LNCaP clone FGC (cell line): ENCODE measurements at regions not wholly inside any gene's neighbourhood (a gene's known extent, or its start where the extent isn't known, plus 50 kb on each side); places are given as distances from the start of the nearest gene placed in this dataset.

Experiments
- DNase-seq: peaks from one replicate; pipeline ENCODE4 v3.0.0-alpha.2; 2011; ENCODE audit warnings: low read depth
- H3K4me3 ChIP-seq: 2 replicates; pipeline ENCODE4 v1.5.1; 2011; ENCODE audit warnings: mild to moderate bottlenecking, low read depth, low read length, control low read depth
- TF ChIP-seq, protein P1 (sequence below): IDR thresholded peaks from 2 replicates; pipeline ENCODE4 v1.5.1; 2012; ENCODE audit warnings: mild to moderate bottlenecking; ENCODE audit not compliant: control insufficient read depth, insufficient read depth; ENCODE audit errors: extremely low read depth

DNA sequence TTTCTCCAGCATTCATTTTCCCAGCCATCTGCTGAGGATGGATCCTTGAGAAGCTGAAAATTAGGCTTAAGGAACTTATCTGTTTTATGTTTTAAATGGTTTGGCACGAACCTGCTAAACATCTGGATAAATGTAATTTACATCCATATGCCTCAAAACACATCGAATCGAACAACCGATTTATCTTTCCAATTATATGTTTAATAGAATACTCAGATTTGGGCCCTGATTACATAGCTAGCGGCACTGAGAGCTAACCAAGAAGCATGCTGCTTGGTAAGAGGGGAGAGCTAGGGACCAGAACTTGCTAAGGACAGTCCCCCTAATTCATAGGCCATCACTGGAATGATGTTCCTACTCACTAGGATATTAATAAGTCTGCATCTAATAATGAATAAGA is 144.4 kb downstream of the BUB3 start:
- no peak overlapping the region for H3K4me3 ChIP-seq
- TF ChIP-seq, protein P1, sequence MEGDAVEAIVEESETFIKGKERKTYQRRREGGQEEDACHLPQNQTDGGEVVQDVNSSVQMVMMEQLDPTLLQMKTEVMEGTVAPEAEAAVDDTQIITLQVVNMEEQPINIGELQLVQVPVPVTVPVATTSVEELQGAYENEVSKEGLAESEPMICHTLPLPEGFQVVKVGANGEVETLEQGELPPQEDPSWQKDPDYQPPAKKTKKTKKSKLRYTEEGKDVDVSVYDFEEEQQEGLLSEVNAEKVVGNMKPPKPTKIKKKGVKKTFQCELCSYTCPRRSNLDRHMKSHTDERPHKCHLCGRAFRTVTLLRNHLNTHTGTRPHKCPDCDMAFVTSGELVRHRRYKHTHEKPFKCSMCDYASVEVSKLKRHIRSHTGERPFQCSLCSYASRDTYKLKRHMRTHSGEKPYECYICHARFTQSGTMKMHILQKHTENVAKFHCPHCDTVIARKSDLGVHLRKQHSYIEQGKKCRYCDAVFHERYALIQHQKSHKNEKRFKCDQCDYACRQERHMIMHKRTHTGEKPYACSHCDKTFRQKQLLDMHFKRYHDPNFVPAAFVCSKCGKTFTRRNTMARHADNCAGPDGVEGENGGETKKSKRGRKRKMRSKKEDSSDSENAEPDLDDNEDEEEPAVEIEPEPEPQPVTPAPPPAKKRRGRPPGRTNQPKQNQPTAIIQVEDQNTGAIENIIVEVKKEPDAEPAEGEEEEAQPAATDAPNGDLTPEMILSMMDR, result no peak
- DNase-seq, result no peak

DNA sequence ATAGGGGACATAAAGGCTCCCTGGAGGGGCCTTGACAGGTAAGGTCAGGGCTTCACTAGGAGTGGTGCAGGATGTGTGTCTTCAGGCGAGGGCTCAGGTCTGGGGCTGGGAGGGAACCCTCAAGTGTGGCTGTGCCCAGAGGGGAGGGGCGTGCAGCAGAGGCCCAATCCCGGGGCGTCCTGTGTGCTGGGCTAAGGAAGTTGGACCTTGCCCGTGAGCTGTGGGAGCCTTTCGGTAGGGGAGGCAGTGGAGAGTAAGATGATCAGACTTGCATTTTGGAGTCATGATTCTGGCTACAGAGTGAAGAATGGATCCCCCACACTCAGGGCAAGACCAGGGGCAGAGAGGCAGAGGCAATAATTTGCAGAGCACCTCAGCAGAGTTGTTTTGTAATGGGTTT is 145.4 kb downstream of the BUB3 start:
- TF ChIP-seq, protein P1, result no peak
- H3K4me3 ChIP-seq, result no peak overlapping the region
- no peak for DNase-seq

DNA sequence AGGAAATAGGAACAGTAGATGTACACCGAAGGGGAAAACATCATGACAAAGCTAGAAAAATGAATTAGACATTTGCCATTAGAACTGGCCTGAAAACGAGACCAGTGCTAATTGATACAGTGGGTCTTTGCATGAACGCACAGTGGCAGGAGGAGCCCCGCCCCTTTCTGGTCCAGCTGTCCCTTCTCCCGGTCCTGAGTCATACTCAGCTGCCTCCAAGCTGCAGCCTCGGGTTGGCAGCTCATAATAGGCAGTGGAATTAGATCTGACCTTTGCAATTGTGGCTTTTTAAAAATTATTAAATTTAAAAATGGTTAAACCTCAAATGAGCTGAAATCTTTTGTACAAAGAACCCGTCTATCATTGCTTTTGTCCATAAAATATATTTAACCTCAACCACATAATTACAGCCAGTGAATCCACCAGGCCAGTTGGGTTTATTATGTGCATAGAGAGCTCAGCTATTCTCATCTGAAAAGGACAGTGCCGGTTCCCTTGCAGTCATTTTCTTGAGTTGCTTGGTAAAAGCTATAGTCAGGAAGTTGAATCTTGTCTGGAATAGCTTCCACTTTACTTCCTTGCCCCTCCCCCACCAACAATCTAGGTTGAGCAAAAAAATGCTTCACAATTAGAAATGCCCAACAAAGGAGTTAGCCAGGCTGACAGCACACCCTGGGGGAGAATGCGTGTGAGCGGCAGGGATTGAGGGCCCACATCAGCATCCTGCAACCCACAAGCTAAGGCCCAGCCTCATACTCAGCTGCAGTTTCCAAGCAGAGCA is 147.1 kb downstream of the BUB3 start:
- DNase-seq, result no peak
- TF ChIP-seq, protein P1, result no peak
- no peak overlapping the region for H3K4me3 ChIP-seq

DNA sequence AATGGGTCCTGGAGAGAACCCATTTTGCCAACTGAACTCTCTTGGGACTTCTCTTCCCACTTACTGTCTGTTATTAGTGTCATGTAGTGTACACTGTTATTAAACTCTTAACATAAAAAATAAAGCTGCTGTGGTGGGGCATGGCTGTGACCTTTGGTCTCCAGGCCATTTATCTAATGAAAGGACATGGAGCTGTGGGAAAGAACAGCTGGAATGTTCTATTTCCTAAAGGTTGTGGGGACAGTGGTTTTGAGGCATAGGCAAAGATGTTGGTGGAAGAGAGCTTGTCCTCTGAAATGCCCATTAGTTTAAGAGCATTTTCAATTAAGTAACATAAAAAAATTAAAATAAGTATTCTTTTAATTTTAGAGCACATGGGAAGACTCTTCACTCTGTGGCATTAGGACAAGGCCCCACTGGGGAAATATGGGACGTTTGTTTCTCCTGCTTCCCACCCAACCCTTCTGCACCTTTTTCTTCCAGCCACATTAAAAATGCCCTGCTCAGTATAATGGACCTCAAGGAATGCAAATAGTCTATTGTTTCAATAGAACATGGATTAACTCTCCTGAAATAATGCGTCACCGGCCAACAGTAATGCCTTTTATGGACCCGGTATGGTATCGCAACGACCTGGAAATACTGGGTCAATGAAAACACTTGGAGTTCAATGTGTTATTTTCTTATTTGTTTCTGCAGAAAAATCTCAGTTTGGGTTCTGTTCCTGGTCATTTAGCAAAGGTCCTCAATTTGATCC is 149.6 kb downstream of the BUB3 start:
- no peak overlapping the region for H3K4me3 ChIP-seq
- DNase-seq, result no peak
- TF ChIP-seq, protein P1, result no peak

DNA sequence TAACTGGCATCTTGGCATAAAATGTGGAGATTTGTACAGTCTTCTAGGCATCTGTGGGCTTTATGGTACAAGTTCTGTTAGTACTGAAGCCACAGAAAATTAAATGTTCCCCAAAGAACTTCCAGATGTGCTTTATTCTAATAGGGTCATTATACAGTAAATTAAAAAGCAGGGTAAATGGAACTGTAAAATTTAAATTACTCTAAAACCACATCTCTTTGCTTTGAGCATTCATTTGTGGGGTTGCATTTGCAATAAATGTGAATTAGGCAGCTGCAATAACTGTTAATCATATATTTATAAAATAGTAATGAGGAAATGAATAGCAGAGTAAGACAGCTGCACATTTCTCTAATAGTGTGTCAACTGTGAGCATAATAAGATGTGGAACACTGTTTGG is 151.5 kb downstream of the BUB3 start:
- H3K4me3 ChIP-seq, result no peak overlapping the region
- TF ChIP-seq, protein P1, result no peak
- DNase-seq, result no peak

DNA sequence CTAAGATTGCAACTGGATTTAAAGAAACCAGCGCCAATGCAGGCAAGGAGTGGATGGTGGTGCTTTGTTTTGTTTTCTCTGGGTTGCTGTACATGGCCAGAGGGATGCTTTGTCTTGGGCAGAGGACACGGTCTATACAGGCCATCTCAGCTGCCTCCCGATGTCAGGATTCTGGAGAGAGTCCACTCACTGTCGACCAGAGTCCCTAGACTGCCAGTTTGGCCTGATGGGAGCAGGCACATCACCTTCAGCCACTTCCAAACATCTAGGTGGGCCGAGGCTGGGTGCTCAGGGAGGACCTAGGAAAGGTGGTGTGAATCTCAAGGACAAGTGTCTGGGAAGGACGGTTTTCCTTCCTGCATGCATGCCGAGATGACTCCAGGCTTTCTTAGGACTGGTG is 152.1 kb downstream of the BUB3 start:
- TF ChIP-seq, protein P1, result no peak
- no peak overlapping the region for H3K4me3 ChIP-seq
- DNase-seq, result no peak
